HG02759 (cell line): ENCODE measurements at regions not wholly inside any gene's neighbourhood (a gene's known extent, or its start where the extent isn't known, plus 50 kb on each side); places are given as distances from the start of the nearest gene placed in this dataset.

Source experiments
- ATAC-seq: cut with Tn5 transposase; IDR thresholded peaks from one replicate; pipeline ENCODE4 v1.9.1; 2021; ENCODE audit warnings: mild to moderate bottlenecking, moderate library complexity; ENCODE audit not compliant: unreplicated experiment

DNA sequence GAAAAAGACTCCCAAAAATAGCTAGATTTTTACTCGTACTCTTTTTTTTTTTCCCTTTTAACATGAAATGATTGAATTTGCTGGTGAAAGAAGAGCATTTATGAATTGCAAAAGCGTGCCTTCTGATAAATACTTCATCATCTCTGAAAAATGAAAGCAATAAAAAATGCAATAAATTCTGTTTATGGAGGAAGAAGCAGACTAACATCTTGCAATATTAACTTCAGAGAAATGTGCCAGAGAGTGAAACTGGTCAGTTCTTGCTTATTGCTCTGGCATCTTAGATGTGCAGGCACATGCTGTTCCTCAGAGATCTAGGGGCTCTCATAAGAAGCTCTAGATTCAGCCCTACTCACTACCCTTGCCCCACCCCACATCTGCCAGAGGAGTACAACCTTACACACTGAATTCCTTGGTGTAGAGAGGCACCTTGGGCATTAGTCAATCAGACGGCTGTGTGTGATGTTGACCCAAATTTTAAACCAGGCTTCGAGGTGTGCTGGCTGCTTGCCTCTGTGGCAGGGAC, 891.1 kb upstream of the GHITM start:
- no peak for ATAC-seq

DNA sequence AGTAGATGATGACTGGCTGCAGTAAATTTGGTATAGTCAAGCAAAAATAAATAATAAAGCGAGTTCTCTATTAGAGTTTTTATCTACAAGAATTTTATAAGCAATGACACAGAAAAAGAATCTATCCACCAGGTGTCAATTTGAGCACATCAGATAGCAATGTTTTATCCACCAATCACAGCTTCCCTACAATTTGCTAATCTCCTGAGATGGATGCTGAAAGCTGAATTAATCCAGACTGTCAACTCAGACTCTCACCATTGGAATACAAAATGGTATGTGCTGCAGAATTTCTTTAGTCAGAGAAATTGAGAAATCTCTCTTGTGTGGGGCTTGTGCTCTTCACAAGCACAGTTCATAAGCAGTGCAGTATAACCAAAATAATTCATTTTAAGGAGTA, 888.9 kb upstream of the GHITM start:
- ATAC-seq, result no peak

DNA sequence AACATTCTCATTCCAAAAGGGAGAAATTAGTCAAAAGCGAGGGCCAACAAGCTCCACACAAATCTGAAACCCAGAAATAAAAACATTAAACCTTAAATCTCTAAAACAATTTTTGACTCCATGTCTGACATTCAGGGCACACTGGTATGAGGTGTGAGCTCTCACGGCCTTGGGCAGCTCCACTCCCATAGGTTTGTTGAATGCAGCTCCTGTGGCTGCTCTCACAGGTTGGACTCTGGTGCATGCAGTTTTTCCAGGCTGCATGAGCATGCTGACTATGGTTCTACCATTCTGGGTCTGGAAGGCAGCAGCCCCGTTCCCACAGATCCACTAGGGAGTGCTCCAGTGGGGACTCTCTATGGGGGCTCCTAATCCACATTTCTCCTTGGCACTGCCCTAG, 887.1 kb upstream of the GHITM start:
- no peak for ATAC-seq

DNA sequence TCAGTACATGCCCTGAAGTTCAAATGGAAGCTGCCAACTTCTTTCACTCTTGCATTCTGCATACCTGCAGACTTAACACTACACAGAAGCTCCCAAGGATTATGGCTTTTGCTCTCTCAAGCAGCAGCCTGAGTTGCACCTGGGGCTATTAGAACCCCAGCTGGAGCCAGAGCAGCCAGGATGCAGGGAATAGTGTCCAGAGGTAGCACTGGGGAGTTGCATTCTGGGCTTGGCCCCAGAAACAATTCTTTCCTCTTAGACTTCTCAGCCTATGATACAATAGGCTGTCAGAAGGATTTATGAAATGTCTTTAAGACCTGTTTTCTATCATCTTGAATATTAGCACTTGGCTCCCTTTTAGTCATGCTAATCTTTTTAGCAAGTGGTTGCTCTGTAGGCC, 886.7 kb upstream of the GHITM start:
- ATAC-seq, result no peak

DNA sequence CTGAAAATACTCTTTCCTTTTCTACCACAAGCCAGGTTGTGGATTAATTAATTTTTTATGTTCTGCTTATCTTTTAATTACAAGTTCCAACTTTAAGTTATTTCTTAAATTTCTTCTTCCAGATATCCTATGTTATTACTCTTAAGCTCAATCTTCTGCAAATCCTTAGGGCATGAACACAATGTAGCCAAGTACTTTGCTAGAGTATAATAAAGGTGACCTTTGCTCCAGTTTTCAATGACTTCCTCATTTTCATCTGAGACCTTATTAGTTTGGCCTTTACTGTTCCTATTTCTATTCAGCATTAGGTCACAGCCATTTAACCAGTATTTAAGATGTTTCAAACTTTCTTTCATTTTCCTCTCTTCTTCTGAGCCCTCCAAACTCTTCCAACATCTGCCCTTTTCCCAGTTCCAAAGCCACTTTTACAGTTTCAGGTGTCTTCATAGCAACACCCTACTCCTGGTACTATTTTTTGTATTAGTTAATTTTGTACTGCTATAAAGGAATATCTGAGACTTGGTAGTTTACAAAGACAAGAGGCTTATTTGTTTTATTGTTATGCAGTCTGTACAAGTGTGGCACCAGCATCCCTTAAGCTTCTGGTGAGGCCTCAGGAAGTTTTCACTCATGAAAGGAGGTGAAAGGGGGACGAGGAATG, 886.2 kb upstream of the GHITM start:
- no peak for ATAC-seq

- no peak for ATAC-seq
Observed at GRCh38 chr10:83254698-83255097, 884.6 kb upstream of the GHITM start.

DNA sequence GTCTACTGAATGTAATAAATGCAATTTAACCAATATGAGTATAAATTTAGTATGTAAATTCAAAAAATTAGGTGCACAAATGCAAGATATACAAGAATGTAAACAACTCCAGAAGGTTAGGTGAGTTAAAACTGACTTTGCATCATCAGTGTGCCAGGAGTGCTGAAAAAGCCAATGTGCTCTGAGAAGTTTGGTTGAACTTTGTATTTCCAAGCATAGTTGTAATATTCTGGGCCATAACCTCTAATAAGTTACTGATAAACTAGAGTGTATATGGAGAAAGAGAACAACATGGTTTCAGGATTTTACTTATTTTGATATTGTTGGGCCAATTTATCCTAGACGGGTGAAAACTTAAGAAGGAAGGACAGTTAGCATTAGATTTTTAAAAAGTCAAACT, 876.9 kb upstream of the GHITM start:
- no peak for ATAC-seq

DNA sequence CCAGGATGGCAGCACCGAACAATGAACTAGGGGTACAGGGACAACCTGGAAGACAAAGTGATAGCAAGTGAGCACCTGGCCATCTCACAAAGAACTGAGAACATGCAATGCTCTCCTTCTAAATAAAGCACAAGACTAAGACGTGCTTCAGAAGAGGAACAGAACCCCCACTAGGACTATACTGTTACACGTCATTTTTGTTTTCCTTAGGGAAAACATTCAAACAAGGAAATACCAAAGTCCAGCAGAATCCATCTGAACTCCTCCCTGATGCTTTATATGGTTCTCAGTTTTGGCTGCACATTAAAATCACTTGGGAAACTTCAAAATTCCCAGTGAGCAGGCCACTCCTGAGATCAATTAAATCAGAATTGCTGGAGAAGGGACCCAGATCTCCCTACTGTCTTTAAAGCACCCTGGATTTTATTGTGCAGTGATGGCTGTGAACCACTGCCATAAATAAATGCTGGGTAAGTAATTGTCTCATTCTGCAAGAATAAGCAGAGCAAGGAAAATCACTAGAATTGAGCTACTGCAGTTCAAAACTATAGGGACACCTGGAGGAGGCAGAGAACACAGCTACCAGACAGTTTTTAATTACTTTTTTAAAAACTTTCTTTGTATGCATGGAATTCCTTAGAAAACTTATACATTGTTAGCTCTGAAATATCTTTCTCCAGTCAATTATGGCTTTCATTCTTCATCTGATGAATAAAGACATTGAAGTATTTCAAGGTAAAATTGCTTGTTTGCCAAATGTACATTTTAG, 866.5 kb upstream of the GHITM start:
- no peak for ATAC-seq

GRCh38 chr10:83274088-83274487, 865.2 kb upstream of the GHITM start:
- ATAC-seq, result no peak

DNA sequence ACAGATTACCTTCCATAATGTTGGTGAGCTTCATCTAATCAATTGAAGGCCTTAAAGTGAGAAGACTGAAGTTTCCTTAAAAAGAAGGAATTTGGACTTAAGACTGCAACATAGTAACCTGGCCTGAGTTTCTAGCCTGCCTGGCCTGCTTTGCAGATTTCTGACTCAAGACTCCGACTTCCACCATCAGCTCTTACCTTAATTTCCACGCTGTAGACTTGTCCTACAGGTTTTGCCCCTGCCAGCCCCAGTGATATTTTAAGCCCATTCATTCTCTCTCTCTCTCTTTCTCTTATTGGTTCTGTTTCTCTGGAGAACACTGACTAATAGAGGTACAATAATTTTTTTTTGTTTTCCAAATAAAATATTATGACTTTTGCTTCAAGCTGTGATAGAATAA, 862.3 kb upstream of the GHITM start:
- ATAC-seq, result no peak

DNA sequence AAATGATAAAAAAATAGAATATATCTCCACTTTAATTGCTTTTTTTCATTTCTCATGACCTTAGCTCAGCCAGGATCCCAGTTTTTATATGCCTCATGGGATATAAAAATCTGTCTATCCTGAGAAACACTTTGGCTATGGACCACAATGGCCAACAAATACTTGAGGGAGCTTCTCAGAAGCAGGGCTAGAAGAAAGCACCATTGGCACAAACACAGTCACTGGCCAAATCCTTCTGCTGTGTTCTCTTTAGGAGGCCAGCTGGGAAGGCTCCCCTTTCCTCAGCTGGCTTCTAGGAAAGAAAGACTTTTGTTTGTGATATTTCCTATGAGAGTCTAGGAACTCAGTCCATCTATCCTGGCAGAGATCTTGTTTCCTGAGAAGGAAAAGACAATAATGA, 856.2 kb upstream of the GHITM start:
- ATAC-seq, result no peak

- ATAC-seq, result no peak
Observed at GRCh38 chr10:83287374-83287773, 851.9 kb upstream of the GHITM start.

GRCh38 chr10:83289373-83289772, 849.9 kb upstream of the GHITM start:
- no peak for ATAC-seq

- no peak for ATAC-seq
Observed at GRCh38 chr10:83289948-83290347, 849.4 kb upstream of the GHITM start.

DNA sequence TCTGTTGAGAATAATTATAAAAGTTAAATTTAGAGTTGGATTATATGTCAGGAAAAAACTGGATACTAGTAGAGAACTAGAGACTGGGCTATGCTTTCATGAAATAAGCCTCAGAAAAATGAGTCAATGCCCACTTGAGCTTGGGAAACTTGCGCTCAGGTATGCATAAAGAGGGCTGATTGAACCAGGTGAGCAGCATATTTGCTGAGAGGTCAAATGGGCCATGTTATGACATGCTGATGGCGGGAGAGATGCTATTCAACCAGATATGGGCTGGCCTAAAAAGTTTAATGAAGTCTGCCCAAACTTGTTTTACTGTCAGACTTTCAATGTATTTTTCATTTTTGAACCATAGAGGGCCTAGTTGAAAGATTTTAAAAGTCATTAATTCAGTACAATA, 837.6 kb upstream of the GHITM start:
- ATAC-seq, result no peak

GRCh38 chr10:83302623-83303022, 836.7 kb upstream of the GHITM start:
- no peak for ATAC-seq

DNA sequence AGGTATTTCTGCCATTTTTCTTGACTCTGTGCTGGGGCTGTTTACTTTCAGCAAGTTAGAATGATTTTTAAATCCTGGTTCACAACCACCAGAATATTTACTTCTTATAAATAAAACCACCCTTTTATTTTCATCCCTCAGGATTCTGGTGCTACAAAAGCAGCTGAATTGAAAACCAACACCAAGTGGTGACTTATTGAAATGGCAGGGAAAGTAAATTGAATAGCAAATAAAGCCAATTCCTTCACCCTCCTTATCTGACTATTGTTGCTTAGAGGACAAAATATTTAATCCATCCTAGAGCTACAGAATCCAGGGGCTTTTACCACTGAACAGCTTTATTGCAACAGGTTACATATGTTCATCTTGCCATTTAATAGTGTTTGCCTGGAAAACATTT, 828.6 kb upstream of the GHITM start:
- no peak for ATAC-seq

DNA sequence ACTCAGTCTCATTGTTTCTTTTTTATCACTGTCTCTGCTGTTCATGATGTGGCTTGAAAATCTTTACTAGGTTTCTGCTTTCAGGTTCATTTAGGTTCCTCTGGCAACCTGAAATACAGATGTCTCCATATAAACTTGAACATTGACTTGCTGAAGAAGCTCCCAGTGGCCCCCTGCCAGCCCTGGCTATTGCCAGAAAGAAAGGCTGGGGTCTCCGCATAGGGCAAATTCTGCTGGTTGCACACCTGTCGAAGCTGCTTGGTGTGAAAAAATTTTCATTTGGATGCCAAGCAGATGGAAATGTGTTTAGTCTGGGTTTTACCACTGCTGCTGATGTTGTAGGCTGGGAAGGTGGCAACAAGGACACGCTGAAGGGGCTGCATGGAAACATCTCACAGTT, 826.7 kb upstream of the GHITM start:
- no peak for ATAC-seq

GRCh38 chr10:83332690-83333089, 806.6 kb upstream of the GHITM start:
- ATAC-seq, result no peak

DNA sequence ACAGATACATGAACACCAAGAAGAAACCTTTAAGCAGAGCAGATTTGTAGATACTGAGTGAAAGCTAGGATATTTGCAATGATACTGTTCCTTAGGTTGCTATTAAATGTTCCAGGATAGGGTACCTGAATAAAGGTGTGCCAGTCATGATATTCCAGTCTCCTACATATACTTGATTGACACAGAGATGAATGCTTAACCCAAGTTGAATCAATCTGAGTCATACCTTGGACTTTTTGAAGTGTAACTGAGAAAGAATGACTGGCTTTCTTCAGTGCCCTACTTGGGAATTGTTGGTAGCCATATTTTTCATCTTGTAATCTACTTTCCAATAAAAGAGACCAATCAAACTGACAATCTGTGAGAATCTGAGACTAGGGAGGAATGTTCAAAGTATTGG, 805.7 kb upstream of the GHITM start:
- no peak for ATAC-seq

DNA sequence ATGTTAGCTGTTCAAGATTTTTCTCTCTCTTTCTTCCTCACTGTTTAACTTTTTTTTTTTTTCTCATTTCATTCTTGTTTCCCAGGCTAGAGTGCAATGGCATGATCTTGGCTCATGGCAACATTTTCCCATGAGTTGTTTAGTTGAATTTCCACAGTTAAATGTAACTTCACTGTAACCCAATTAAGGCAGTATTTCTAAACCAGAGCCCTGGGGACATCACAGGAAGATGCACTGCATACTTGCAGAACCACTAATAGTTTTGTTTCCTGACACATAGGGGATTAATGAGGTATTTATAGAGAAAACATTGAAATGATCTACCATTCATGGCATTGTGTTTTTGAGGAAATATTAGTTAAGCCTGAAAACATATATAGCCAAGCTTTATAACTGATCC, 795.6 kb upstream of the GHITM start:
- no peak for ATAC-seq

- no peak for ATAC-seq
Observed at GRCh38 chr10:83346266-83346910, 792.9 kb upstream of the GHITM start.
